GM21737 (cell line): ENCODE measurements at regions not wholly inside any gene's neighbourhood (a gene's known extent, or its start where the extent isn't known, plus 50 kb on each side); places are given as distances from the start of the nearest gene placed in this dataset.

Source experiments
- ATAC-seq: cut with Tn5 transposase; IDR thresholded peaks from one replicate; pipeline ENCODE4 v1.9.1; 2021; ENCODE audit warnings: mild to moderate bottlenecking, moderate library complexity; ENCODE audit not compliant: unreplicated experiment

DNA sequence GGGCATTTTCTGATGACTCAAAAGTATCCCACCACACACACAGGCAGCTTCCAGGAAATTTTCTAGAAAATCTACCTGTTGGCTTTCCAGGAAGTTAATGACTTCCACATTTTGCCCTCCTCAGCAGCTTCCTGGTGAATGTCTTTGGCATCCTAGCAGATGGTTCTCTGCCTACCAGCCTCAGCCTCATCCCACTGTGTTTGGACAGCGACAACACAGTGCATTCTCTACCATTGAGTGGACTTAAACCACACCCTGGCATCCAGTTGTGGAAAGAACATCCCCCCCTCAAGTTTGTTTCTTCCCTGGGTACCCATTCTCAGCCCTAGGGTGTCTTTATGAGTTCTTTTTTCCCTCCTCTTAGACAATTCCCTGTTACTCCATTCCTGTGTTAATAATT is 50.8 kb upstream of the GADL1 start:
- no peak for ATAC-seq

DNA sequence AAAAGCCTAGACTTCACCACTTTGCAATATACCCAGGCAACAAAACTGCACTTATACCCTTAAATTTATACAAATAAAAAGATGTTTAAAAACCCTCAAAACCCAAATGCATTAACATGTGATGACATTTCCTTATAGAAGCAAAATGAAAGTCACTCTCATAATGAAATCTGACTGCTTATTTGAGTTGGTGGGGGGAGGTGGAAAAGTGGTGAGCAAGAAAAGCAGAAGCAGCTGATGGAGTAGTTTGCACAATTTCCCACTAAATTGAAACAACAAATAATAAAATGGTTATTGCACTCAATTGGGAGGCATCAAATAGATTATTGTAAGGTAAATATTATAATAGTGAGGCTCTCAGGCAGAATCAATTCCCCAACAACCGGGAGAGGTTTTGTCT is 54.0 kb upstream of the GADL1 start:
- ATAC-seq = no peak

DNA sequence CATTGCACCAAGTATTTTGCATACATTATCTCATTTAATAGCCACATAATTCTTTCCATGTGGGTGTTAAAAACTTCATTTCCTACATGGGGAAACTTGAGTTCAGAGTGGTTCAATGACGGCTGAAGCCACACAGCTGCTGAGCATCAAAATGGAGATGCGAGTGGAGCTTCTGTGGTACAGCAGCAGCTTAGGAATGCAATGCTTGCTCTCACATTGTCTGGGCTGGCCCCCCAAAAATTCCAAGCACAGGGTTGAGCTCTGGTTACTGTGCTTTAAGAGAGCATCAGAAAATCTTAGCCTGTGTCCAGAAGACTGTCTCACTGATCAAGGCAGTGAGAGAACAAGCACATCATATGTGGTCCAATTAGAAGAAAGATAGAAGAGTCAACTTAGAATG is 57.4 kb upstream of the GADL1 start:
- no peak for ATAC-seq

DNA sequence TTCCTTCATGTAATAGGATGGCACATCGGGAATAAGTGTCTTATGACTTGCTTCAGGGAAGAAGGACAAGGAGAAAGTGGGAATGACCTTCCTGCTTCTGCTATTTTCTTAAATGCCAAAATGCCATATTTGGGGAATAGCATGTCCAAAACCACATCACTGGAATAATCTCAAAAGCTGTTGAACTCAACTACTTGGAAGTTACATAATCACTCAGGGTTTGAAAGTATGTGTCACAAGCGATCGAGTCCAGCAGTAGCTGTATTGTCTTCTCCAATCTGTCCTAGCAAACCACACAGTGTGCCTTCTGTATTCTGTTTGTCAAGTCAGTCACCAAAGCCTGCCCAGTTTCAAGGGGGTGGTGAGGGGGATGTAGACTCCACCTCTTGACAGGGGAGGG is 58.3 kb upstream of the GADL1 start:
- ATAC-seq = no peak

DNA sequence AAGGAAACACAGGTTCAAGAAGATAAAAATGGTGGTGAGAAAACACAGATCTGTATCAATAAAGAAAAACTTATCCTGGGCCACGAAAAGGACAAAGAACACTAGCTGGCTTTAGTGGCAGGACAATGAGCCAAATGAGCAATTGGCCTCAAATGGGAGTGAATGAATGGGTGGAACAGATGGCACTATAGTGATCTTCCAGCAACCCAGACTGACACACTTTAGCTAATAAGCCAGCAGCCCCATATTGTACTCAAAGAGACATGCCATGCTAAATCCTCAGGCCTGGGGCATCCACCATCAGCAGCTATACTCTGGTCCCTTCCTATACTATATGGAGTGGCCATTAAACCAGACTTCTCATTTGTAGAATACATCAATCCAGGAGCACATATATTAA is 60.0 kb upstream of the GADL1 start:
- ATAC-seq = no peak

DNA sequence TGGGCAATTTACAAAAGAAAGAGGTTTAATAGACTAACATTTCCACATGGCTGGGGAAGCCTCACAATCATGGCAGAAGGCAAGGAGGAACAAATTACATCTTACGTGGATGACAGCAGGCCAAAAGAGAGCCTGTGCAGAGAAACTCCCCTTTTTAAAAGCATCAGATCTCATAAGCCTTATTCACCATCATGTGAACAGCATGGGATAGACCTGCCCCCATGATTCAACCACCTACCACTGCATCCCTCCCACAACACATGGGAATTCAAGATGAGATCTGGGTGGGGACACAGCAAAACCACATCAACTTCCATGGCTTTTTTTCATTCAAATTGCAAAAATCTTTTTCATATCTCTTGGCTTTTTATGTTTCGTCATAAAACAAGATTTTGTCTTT is 67.6 kb upstream of the GADL1 start:
- ATAC-seq = no peak

DNA sequence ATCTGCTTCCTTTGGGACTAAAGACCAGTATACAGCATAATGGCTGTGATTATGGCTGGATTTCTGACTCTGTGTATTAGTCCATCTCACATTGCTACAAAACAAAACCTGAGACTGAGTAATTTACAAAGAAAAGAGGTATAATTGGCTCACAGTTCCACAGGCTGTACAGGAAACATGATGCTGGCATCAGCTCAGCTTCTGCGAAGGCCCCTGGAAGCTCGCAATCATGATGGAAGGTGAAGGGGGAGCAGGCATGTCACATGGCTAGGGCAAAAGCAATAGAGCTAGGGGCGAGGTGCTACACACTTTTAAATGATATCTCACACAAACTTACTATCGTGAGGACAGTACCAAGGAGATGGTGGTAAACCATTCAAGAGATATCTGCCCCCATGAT is 68.0 kb upstream of the GADL1 start:
- no peak for ATAC-seq

DNA sequence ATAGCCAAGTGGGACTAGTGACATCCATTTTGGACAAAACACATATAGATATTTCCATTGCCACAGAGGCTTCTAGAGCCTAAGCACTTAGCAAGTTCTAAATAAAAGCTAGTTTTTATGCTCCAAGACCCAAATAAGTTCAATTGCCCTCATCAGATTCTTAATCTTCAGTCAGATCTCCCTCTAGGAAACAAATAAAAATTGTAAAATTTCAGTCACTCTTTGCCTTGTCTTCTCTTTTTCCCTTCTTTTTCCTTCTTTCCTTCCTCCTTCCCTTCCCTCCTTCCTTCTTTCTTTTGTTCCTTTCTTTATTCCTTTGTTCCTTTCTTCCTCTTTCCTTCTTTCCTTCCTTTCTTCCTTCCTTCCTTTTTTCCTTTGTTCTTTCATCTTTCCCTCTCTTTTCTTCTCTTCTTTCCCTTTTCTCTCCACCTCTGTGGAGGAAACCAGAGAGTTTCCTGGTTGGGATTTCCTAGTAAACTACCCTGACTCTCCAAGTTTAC is 68.8 kb upstream of the GADL1 start:
- ATAC-seq = no peak

DNA sequence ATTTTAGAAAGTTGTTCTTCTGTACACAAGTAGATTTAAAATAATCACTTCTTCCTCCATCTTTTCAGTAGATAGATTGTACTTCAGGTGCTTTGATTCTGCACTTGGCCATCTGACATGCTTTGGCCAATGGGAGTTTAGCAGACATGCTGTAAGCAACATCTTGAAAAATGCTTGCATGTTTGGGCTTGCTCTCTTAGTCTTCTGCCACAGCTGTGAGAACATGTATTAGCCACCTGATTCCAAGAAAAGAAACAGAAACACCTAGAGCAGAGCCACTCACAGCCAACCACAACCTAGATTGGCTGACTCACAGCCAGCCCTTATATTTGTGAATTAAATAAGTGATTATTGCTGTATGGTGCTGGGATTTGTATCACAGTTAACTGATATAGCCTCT is 70.2 kb upstream of the GADL1 start:
- peak; percentile 93 for ATAC-seq

DNA sequence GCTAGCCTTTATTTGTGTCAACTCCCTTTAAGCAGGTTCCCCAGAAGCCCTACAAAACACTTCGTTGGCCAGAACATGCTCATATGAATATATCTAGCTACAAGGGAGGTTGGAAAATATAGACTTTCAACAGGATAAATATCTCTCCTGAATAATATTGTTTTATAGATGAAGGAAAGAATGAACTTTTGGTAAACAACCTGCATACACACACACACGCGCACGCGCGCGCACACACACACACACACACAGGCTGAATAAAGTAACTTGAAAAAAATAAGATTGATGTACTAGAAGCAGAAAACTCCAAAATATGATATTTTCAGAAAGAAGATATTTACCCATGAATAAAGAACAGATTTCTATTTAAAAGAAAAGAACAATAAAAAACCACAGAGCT is 72.4 kb upstream of the GADL1 start:
- ATAC-seq = no peak

DNA sequence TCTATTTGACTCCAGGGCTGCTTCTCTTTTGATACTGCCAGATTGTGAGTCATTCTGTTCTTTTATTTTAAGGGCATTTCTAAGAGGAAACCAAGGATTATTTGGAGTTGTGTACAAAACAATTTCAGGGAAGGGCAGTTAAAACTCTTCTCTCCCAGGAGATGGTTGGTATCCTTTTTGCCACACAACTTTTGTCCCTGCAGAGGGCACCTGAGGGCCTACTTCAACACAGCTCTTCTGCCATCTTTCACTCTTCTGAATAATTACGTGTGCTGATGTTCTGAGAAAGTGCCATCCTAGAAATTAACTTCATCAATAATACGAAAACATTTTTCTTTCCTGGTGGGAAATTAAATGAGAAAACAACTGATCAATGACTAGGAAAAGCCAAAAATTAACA is 75.7 kb upstream of the GADL1 start:
- no peak for ATAC-seq

DNA sequence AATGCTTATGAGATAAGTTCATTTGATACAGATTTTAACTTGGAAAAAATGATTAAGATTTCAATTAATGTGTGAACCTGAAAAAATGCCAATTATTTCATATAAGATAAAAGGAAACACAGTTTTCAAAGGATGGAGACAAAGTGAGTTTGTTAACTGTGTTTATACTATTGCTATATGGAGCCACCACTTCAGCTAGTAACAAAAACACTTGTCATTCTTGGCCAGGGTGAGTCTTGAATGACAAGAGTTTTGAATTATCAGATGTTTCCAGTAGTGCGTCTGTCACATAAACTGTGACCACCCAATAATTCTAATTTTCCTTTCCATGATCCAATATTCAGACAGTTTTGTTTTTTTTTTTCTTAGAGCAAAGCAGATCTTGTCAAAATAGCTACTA is 78.0 kb upstream of the GADL1 start:
- ATAC-seq = no peak

DNA sequence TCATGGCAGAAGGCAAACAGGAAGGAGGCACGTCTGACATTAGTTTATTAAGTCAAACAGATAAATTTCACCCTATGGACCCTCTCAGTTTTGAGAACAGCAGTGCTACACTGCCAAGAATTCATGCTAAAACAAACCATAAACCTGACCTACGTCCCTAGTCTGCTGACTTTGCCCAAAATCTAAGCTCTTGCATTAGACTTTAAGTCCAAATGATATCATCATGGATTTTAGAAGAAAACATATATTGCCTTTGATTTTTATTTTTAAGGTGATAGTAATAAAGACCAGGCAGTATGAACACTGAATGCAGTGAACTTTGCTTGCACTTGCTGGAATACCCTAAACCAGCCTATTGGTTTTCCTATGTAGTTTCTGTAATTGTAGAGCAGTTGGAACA is 79.6 kb upstream of the GADL1 start:
- ATAC-seq = no peak

DNA sequence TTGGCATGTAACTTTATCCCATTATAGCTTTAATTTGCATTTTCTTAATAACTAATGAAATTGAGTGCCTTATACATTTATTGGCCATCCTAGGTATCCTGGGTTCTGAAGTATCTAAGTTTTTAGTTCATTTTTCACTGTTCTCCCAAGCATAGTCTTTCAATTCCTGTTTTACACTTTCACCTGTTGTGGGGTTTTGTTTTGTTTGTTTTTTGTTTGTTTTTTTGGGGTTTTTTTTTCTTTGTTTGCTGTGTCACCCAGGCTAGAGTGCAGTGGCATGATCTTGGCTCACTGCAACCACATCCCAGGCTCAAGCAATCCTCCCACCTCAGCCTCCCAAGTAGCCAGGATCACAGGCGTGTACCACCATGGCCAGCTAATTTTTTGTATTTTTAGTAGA is 83.1 kb upstream of the GADL1 start:
- no peak for ATAC-seq

DNA sequence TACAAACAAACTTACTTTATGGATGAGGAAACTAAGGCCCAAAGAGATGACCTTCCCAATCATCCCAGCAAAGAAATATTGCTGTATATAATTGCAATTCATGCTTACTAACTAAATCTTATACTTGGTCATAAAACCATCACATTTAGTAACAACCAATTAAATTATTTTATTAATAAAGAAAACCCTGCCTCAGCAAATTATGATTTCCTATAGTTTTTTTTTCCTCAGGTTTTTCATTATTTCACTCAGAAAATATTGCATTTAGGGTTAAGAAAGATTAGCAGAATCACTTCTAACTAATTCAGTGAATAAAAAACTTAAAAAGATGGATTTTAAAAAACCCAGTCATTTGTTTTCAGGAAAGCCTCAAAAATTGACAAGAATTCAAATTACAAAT is 86.5 kb upstream of the GADL1 start:
- ATAC-seq = no peak

DNA sequence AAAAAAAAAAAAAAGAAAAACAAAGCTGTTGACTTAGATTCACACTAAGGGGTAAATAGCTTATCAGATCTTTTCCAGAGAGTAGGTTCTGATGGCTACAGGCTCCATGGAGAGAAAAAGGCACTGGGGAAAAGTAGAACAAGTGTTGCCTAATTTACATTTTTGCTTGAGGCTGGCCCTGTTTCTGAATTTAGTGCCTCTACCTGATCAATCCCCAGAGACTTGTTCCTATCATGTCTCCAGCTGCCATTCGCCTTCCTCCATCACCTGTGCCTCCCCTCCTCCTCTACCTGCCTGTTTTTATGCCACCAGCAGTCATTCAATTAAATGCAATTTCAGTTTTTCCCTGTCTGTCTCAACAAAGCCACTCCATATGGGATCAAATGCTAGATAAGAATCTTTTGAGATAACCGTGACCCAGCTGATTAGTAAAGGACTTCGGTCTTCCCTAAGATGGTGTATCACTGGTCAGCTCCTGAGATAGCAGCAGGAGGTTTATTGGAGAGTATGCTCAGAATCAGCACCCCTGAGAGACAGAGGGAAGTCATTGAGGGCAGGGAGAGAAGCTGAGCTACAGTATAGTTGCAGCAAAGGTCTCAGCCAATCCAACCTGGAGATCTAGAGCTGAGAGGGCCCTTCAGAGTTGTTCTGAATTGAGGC is 88.1 kb upstream of the GADL1 start:
- no peak for ATAC-seq

DNA sequence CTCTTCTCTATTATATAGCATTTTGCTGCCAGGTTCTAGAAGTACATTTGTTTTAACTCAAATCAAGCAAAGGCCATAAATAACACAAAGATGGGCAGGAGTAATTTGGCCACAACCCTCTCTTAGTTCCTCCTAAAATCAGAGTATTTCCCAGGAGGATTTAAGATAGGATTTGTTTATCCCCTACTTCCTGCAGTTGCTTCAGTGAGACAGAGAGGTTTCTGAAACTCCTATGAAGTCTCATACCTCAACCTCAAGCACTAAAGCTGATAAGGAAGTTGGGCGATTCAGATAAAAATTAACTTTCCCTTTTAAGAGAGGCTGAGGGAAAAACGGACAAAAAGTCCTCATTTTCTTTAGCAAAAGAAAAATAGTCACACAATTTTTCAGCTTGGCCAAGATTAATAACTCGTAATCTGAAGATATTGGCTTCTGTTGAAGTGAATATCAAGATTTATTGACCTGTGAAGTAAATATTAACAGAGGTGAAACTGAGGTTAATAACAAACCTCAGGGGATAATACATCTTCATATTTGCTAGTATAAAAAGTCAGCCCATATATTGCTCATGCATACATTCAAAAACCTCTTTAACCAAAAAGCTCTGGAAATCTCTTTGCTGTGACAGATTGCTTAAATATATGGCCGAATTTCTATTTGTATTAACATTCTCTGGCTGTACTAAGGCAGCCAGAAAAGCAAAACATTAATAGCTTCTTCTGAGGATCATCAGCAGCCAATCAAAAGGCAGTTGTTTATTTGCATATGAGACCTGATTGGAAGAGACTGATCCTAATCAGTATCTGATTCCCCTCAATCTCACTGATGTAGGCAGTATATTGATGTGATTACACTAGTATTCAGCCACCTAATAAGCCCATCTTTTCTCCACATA is 90.6 kb upstream of the GADL1 start:
- peak; percentile 69 for ATAC-seq

DNA sequence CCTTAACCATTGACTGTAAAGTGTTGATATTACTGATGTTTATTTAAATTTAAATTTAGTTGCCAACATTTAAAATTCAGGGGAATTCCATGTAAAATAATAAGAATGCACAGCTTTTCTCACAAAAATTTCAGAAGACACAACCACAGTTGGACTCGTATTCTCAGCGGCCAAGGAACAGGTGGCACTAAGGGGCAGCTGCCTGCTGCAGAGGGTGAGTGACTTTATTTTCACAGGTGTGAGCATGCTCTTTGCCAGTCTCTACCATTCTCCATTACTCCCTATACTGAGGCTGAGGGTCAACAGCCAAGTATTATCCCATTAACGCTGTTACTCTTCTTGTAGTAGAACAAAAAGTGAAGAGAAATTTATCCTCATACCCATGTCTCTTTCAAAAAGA is 92.1 kb upstream of the GADL1 start:
- ATAC-seq = no peak

DNA sequence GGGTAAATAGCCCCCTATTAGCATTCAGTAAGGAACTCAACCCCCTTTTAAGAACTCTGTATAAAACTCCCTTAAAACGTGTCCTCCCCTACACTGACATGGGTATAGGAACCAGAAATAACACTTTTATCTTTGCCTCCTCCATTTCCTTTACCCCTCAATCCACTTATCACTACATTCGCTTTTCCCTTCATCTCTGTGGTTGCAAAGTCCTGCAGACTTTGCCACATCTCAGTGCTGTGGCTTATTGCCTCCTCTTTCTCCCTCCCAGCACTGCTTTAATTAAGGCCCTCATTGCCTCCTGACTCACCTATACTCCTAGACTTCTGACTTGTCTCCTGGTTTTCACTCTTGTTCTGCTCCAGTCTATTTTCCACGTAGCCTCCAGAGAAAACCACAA is 94.3 kb upstream of the GADL1 start:
- no peak for ATAC-seq

DNA sequence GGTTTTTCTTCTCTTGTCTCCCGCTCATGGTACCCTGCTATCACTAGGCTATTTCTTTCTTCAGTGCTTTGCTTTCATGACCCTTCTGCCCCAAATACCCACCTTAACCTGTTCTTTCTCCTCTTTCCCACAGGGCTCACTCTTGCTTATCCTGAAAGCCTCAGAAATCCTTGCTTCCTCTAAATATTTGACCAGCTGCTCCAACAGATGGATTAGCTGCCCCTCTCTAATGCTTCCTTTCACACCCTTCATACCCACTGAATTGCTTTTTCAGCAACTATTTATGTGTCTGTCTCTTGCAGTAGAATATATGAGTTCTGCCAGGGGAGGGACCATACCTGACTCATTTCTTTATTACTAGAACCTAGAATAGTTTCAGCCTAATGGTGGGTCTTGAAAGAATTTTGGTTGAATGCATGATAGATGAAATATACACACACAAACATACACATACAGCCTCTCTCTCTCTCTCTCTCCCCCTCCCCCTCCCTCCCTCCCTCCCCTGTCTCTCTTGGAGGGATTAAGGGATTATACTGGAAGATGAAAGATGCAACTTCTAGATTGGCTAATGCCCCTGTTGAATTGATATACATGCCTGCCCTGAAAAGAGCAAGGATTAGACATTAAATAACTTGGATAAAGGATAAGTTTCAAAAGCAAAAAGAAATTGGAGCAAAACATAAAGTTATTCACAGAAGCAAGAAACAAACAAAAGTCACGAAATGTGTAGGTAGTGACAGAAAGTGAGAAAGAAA is 95.0 kb upstream of the GADL1 start:
- no peak for ATAC-seq

DNA sequence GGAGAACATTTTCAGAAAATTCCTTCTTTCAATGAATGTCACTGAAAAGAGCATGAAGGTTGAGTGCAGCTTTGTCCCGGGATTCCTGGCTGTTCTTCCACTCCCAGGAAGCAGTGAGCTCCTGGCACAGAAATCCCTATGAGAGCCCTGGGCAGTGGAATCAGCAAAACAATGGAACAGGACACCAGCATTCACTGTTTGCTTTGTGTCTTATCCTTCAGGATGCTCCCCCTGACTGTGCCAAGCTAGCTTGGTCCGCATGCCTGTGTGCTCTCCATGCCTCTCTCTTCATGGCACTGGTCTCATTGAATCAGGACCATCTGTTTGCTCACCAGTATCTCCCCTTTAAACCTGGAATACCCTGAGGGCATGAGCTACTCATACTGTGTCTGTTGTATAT is 102.0 kb upstream of the GADL1 start:
- ATAC-seq = no peak

DNA sequence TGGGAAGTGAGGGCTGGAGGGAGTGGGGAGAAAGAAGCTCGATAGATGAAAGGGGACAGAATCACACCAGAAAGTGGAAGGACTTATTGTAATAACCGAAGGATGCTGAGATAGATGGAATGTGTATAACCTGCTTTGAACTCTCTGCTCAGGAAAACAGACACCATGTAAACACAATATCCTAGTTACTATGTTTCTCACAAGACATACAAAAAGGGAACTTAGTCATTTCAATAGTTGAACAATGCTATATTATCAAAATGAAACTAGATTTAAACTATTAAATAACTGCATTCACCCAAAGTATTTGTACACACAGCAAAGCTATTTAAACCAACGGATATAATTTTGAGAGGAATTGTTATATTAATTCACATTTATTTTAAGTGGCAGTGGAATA is 108.3 kb upstream of the GADL1 start:
- ATAC-seq = no peak
